H9 (cell line): ENCODE measurements at regions not wholly inside any gene's neighbourhood (a gene's known extent, or its start where the extent isn't known, plus 50 kb on each side); places are given as distances from the start of the nearest gene placed in this dataset.

Source experiments
- DNase-seq: peaks from one replicate; pipeline ENCODE4 v3.0.0-alpha.2; 2017
- H2AFZ ChIP-seq: one replicate; pipeline ENCODE4 v1.6.1; 2013; ENCODE audit warnings: mild to moderate bottlenecking, low read length, control low read depth, moderate library complexity
- H2AK5ac ChIP-seq: 2 replicates; pipeline ENCODE4 v1.6.1; 2013; ENCODE audit warnings: low read length, control low read depth, mixed read lengths; ENCODE audit not compliant: insufficient read length
- H2BK120ac ChIP-seq: one replicate; pipeline ENCODE4 v1.6.1; 2013; ENCODE audit warnings: low read depth, mild to moderate bottlenecking, low read length, control low read depth, inconsistent platforms; ENCODE audit not compliant: poor library complexity, severe bottlenecking
- H2BK12ac ChIP-seq: 2 replicates; pipeline ENCODE4 v1.6.1; 2013; ENCODE audit warnings: low read length, control low read depth, mixed read lengths, low read depth; ENCODE audit not compliant: insufficient read length
- H2BK15ac ChIP-seq: 2 replicates; pipeline ENCODE4 v1.6.1; 2013; ENCODE audit warnings: low read depth, low read length, control low read depth
- H2BK20ac ChIP-seq: one replicate; pipeline ENCODE4 v1.6.1; 2013; ENCODE audit warnings: low read depth, mild to moderate bottlenecking, low read length, control low read depth, inconsistent platforms; ENCODE audit not compliant: poor library complexity, severe bottlenecking
- H2BK5ac ChIP-seq: 2 replicates; pipeline ENCODE4 v1.6.1; 2013; ENCODE audit warnings: low read length, control low read depth, mixed read lengths; ENCODE audit not compliant: insufficient read length
- H3K14ac ChIP-seq: 2 replicates; pipeline ENCODE4 v1.6.1; 2013; ENCODE audit warnings: low read length, control low read depth; ENCODE audit not compliant: insufficient read depth
- H3K18ac ChIP-seq: 2 replicates; pipeline ENCODE4 v1.6.1; 2013; ENCODE audit warnings: low read depth, mild to moderate bottlenecking, mixed read lengths, low read length, control low read depth; ENCODE audit not compliant: insufficient read length
- H3K23ac ChIP-seq: 2 replicates; pipeline ENCODE4 v1.6.1; 2013; ENCODE audit warnings: low read length, control low read depth, mixed read lengths, low read depth; ENCODE audit not compliant: insufficient read length
- H3K23me2 ChIP-seq: 2 replicates; pipeline ENCODE4 v1.6.1; 2013; ENCODE audit warnings: low read depth, mild to moderate bottlenecking, mixed read lengths, low read length, control low read depth; ENCODE audit not compliant: insufficient read length, poor library complexity, severe bottlenecking
- H3K27ac ChIP-seq: 2 replicates; pipeline ENCODE4 v1.5.1; 2013; ENCODE audit warnings: low read length, control low read depth, mixed read lengths, low read depth; ENCODE audit not compliant: insufficient read length
- H3K27me3 ChIP-seq: 2 replicates; pipeline ENCODE4 v1.6.1; 2013; ENCODE audit warnings: low read length, control low read depth, inconsistent platforms; ENCODE audit not compliant: insufficient read depth
- H3K4ac ChIP-seq: 2 replicates; pipeline ENCODE4 v1.6.1; 2013; ENCODE audit warnings: low read depth, mild to moderate bottlenecking, control low read depth, inconsistent platforms, low read length, moderate library complexity
- H3K4me1 ChIP-seq: 2 replicates; pipeline ENCODE4 v1.6.1; 2013; ENCODE audit warnings: low read length, control low read depth, inconsistent platforms; ENCODE audit not compliant: insufficient read depth
- H3K4me2 ChIP-seq: 2 replicates; pipeline ENCODE4 v1.6.1; 2013; ENCODE audit warnings: low read length, control low read depth, mixed read lengths; ENCODE audit not compliant: insufficient read length, insufficient read depth
- H3K56ac ChIP-seq: 2 replicates; pipeline ENCODE4 v1.6.1; 2013; ENCODE audit warnings: low read depth, mild to moderate bottlenecking, mixed read lengths, low read length, control low read depth; ENCODE audit not compliant: insufficient read length
- H3K79me1 ChIP-seq: 2 replicates; pipeline ENCODE4 v1.6.1; 2013; ENCODE audit warnings: low read depth, mild to moderate bottlenecking, moderate library complexity, low read length, control low read depth, inconsistent platforms; ENCODE audit not compliant: insufficient read depth, poor library complexity, severe bottlenecking
- H3K79me2 ChIP-seq: 2 replicates; pipeline ENCODE4 v1.6.1; 2013; ENCODE audit warnings: low read length, control low read depth, inconsistent platforms; ENCODE audit not compliant: insufficient read depth
- H3K9ac ChIP-seq: 2 replicates; pipeline ENCODE4 v1.6.1; 2013; ENCODE audit warnings: low read length, control low read depth, mixed read lengths; ENCODE audit not compliant: insufficient read length; ENCODE audit errors: extremely low read depth
- H3K9me3 ChIP-seq: one replicate; pipeline ENCODE4 v1.6.1; 2013; ENCODE audit warnings: low read depth, low read length, inconsistent platforms; ENCODE audit not compliant: control insufficient read depth
- H3T11ph ChIP-seq: one replicate; pipeline ENCODE4 v1.6.1; 2013; ENCODE audit warnings: mild to moderate bottlenecking, low read length, control low read depth, inconsistent platforms
- H4K20me1 ChIP-seq: one replicate; pipeline ENCODE4 v1.6.1; 2013; ENCODE audit not compliant: control insufficient read depth, insufficient read length, insufficient read depth
- H4K5ac ChIP-seq: 2 replicates; pipeline ENCODE4 v1.6.1; 2013; ENCODE audit warnings: low read depth, mild to moderate bottlenecking, mixed read lengths, low read length, control low read depth; ENCODE audit not compliant: insufficient read length
- H4K8ac ChIP-seq: replicated peaks from 2 replicates; pipeline ENCODE4 v1.6.1; 2013; ENCODE audit warnings: low read length, control low read depth, mixed read lengths, low read depth; ENCODE audit not compliant: insufficient read length
- H4K91ac ChIP-seq: 2 replicates; pipeline ENCODE4 v1.6.1; 2013; ENCODE audit warnings: low read depth, mild to moderate bottlenecking, moderate library complexity, mixed read lengths, low read length, control low read depth; ENCODE audit not compliant: insufficient read length
- H3K27ac Mint-ChIP-seq, 3 experiments: 2 replicates in 2 of 3; 3 replicates in 1 of 3; pipeline ENCODE4 v1.8.0; 2020 to 2021; ENCODE audit warnings: mixed read lengths in 3 of 3, mild to moderate bottlenecking in 1 of 3, moderate library complexity in 1 of 3
- H3K27me3 Mint-ChIP-seq: 2 replicates; pipeline ENCODE4 v1.8.0; 2021; ENCODE audit warnings: low read depth, mild to moderate bottlenecking, moderate library complexity, mixed read lengths
- H3K36me3 Mint-ChIP-seq, 3 experiments: 2 replicates in 2 of 3; 3 replicates in 1 of 3; pipeline ENCODE4 v1.8.0; 2020 to 2021; ENCODE audit warnings: low read depth in 3 of 3, mixed read lengths in 3 of 3; ENCODE audit not compliant: insufficient read depth in 1 of 3
- H3K4me1 Mint-ChIP-seq, 2 experiments: 2 replicates each; pipeline ENCODE4 v1.8.0; 2020; ENCODE audit warnings: mixed read lengths in 2 of 2
- H3K4me3 Mint-ChIP-seq, 2 experiments: 2 replicates in 1 of 2; 3 replicates in 1 of 2; pipeline ENCODE4 v1.8.0; 2020 to 2021; ENCODE audit warnings: mild to moderate bottlenecking in 2 of 2, mixed read lengths in 2 of 2, moderate library complexity in 1 of 2
- H3K9me3 Mint-ChIP-seq, 2 experiments: 2 replicates in 1 of 2; 3 replicates in 1 of 2; pipeline ENCODE4 v1.8.0; 2020; ENCODE audit warnings: mild to moderate bottlenecking in 2 of 2, mixed read lengths in 2 of 2, moderate library complexity in 1 of 2
- WGBS: extraction: QIAGEN DNeasy Blood & Tissue Kit; methylation state at CpG from one replicate; pipeline ENCODE4 v1.1.7; 2013; ENCODE audit warnings: missing lambda C conversion rate, low lambda C conversion rate, mixed read lengths; ENCODE audit not compliant: insufficient read length; ENCODE audit errors: extremely low coverage; 5-methylcytosine and 5-hydroxymethylcytosine counted together
- TF ChIP-seq, protein P1 (sequence below): fragments of 200-600 bp; sonication (generic); conservative IDR thresholded peaks from 3 replicates; pipeline ENCODE4 v1.8.0; 2021; ENCODE audit warnings: antibody characterized with exemption, mild to moderate bottlenecking

DNA sequence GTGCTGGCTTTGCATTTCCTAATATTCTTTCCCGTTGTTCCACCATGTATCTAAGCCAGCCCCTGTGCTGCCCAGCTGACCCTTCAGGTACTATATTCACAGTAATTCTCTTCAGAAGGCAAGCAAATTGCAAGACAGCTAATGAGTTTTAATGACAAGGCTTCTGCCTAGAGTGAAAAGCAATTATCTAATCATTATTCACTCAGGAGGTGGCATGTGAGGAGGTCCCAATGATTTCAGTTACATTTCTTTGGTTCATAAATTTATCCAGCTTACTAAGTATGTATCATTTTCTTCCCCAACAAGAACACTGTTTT is 123.0 kb downstream of the RASGEF1B start:
- no peaks in the 10 kb centered on the region for H3K23me2 ChIP-seq
- H3K27me3 ChIP-seq: no peaks in the 10 kb centered on the region
- no peak overlapping the region for H2BK15ac ChIP-seq
- H3K14ac ChIP-seq: no peak overlapping the region
- no peaks in the 10 kb centered on the region for H3K79me2 ChIP-seq
- no peak overlapping the region for H3K4me2 ChIP-seq
- H2AK5ac ChIP-seq: no peak overlapping the region
- TF ChIP-seq, protein P1, sequence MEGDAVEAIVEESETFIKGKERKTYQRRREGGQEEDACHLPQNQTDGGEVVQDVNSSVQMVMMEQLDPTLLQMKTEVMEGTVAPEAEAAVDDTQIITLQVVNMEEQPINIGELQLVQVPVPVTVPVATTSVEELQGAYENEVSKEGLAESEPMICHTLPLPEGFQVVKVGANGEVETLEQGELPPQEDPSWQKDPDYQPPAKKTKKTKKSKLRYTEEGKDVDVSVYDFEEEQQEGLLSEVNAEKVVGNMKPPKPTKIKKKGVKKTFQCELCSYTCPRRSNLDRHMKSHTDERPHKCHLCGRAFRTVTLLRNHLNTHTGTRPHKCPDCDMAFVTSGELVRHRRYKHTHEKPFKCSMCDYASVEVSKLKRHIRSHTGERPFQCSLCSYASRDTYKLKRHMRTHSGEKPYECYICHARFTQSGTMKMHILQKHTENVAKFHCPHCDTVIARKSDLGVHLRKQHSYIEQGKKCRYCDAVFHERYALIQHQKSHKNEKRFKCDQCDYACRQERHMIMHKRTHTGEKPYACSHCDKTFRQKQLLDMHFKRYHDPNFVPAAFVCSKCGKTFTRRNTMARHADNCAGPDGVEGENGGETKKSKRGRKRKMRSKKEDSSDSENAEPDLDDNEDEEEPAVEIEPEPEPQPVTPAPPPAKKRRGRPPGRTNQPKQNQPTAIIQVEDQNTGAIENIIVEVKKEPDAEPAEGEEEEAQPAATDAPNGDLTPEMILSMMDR: no peak
- no peak overlapping the region for H3K18ac ChIP-seq
- no CpG with 5 or more reads among the region's 1 CpG for WGBS
- no peaks in the 10 kb centered on the region for H4K20me1 ChIP-seq
- H4K8ac ChIP-seq: no peak overlapping the region
- no peak for DNase-seq
- no peaks in the 10 kb centered on the region for H3K9me3 ChIP-seq
- H3K23ac ChIP-seq: no peak overlapping the region
- H3K79me1 ChIP-seq: no peaks in the 10 kb centered on the region
- no peak overlapping the region for H3K27ac ChIP-seq
- no peak overlapping the region for H2BK120ac ChIP-seq
- Mint-ChIP-seq H3K36me3 (no peaks in the 10 kb centered on the region), H3K4me3 (no peak overlapping the region), H3K27ac (no peak overlapping the region), H3K9me3 (no peaks in the 10 kb centered on the region; a peak in 1 of 5 replicates), H3K4me1 (peaks cover 7 to 9% of the 10 kb centered on the region in 2 experiments), H3K27me3 (peaks cover 2% of the 10 kb centered on the region; the same call in 1 of the 2 replicates)
- H4K91ac ChIP-seq: no peak overlapping the region
- no peak overlapping the region for H2BK20ac ChIP-seq
- H4K5ac ChIP-seq: no peak overlapping the region
- no peak overlapping the region for H3T11ph ChIP-seq
- H2BK5ac ChIP-seq: no peak overlapping the region
- no peak overlapping the region for H2BK12ac ChIP-seq
- H3K4me1 ChIP-seq: no peaks in the 10 kb centered on the region
- no peak overlapping the region for H3K9ac ChIP-seq
- H3K56ac ChIP-seq: no peak overlapping the region
- H3K4ac ChIP-seq: no peak overlapping the region
- H2AFZ ChIP-seq: no peak overlapping the region
